Stimulated activated CD8-positive, alpha-beta memory T cell treated with anti-CD3 and anti-CD28 coated beads, Interleukin-4, amount 100 ng/mL, for 4 hours (primary cell): ENCODE measurements at regions not wholly inside any gene's neighbourhood (a gene's known extent, or its start where the extent isn't known, plus 50 kb on each side); places are given as distances from the start of the nearest gene placed in this dataset.
"Not testable (repeated sequence)": the region's sequence is repeated elsewhere in the genome, so short reads cannot be mapped to it uniquely, and the experiment has no call there.

Experiments
- DNase-seq, 2 donors: peaks; one replicate each; pipeline ENCODE4 v3.0.0-alpha.2; 2020; ENCODE audit warnings: low read depth in 2 of 2, low spot score in 1 of 2

GRCh38 chr18:57954935-57955334 lies 89.1 kb upstream of the NEDD4L start:
- no peak for DNase-seq

- no peak for DNase-seq
Observed at GRCh38 chr18:57953883-57954282, 90.1 kb upstream of the NEDD4L start.

DNA sequence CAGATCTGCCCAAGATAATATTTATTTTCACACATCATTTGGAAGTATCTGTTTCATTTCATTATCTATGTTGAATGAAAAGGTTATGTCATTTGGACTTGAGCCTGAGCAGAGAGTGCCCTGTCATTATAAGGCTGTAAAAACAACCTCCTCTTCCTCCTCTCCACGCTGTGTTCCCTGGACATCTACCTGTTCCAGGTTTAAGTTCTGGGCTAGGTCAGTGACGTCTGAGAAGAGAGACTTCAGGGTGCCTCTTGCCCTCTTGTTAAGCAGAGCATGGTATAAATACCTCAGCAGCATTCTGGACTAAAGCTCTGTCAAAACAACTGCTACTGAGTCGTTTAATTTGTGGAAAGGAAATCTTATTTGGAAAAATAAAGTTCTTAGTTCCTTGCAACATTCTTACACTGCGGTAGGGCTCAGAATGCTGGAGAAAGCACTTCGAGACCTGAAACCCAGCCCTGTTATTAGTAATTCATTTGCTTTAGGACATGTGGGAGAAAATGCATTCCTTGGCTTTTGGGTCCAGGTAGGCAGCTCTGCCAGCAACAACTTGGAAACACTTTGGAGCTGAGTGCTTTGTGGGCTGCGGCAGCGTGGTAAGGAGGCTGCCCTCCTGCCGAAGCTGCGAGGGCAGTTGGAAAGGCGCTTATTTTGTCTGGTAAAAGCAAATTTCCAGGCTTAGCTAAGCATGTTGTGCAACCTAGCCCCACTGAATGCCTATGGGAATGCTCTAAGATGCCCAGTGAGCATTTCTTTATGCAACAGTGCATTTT lies 91.8 kb upstream of the NEDD4L start:
- DNase-seq = no peak

GRCh38 chr18:57951117-57951796 lies 92.8 kb upstream of the NEDD4L start:
- no peak for DNase-seq

GRCh38 chr18:57950542-57950941 lies 93.5 kb upstream of the NEDD4L start:
- DNase-seq = no peak

DNA sequence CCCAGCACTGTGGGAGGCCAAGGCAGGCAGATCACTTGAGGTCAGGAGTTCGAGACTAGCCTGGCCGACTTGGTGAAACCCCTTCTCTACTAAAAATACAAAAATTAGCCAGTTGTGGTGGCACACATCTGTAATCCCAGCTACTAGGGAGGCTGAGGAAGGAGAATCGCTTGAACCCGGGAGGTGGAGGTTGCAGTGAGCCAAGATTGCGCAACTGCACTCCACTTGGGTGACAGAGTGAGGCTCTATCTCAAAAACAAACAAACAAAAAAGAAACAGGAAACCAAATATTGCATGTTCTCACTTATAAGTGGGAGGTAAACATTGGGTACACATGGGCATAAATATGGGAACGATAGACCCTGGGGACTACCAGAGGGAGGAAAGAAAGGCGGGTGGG lies 94.7 kb upstream of the NEDD4L start:
- not testable (repeated sequence) for DNase-seq

DNA sequence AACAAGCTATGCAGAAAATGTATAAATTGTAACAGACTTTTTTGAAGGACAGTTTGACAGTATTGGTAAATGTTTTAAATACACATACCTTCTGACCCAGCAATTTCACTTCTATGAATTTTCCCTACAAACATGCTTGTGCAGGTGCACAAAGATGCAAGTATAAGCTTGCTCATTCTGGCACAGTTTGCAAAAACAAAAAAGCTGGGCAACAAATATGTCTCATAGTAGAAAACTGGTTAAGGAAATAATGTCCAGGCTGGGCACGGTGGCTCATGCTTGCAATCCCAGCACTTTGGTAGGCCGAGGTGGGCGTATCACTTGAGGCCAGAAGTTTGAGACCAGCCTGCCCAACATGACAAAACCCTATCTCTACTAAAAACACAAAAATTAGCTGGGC lies 96.9 kb upstream of the NEDD4L start:
- DNase-seq = no peak

- no peak for DNase-seq
Observed at GRCh38 chr18:57943723-57944122, 100.3 kb upstream of the NEDD4L start.

- no peak for DNase-seq
Observed at GRCh38 chr18:57942493-57942892, 101.5 kb upstream of the NEDD4L start.

- no peak for DNase-seq
Observed at GRCh38 chr18:57941841-57942489, 102.1 kb upstream of the NEDD4L start.

DNA sequence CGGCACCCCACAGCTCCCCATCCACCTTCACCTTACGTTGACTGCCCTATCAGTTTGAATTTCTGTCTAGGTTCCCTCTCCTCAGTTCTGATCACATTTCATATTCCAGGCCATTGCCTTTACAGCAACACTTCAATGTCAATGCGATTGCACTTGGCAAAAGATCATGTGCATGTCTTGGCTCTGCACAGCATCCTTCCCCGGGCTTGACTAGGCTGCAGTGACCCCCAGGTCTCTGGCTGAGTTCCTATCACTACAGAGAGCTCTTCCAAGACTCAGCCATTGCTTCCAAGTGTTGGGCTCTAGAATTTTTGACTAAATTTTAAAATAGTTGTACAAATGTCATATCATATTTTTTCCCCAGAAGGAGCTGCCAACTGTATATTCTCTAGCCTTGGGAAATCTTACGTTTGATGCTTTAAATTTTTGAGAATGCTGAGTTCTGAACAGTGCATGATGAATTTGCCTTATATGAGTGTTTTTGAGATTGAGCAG lies 103.8 kb upstream of the NEDD4L start:
- DNase-seq = no peak

- DNase-seq = not testable (repeated sequence)
Observed at GRCh38 chr18:57934375-57934774, 109.7 kb upstream of the NEDD4L start.

GRCh38 chr18:57931038-57931437 lies 113.0 kb upstream of the NEDD4L start:
- DNase-seq = no peak

DNA sequence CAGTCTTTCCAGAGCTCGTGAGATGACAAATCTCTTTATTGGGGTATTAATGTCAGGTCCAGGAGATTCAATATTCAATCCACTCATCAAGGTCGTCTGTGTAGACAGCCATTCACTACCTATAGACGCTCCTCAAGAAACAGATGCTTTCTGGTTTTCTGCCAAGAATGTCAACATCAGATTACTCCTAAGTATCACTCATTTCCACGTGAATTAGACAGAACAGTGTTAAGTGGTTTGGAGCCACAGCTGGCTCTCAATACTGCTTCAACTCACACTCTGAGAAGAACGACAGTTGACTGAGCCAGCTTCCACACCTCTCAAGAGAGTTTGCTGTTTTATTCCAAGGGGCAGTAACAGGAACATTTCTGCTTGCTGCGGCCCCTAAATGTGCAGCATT lies 113.5 kb upstream of the NEDD4L start:
- no peak for DNase-seq

DNA sequence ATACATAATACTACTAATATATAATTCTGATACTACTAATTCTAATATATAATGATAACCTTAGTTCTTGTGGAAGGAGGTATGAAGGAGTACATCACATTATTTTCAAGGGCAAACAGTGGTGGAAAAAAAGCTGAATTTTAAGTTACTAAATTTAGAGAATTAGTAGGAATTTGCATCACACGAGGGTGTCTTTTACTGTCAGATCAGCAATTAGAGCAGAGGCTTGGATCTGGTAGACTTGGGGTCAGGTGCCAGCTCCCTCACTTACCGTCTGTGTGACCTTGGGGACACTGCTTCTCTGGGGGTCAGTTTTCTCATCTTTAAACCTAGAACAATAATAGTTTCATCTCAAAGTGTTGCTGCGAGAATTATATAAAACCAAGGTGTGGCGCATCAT lies 114.1 kb upstream of the NEDD4L start:
- DNase-seq = no peak

GRCh38 chr18:57928466-57928865 lies 115.6 kb upstream of the NEDD4L start:
- no peak for DNase-seq

GRCh38 chr18:57927511-57927910 lies 116.5 kb upstream of the NEDD4L start:
- DNase-seq = no peak

GRCh38 chr18:57925706-57926105 lies 118.3 kb upstream of the NEDD4L start:
- no peak for DNase-seq

DNA sequence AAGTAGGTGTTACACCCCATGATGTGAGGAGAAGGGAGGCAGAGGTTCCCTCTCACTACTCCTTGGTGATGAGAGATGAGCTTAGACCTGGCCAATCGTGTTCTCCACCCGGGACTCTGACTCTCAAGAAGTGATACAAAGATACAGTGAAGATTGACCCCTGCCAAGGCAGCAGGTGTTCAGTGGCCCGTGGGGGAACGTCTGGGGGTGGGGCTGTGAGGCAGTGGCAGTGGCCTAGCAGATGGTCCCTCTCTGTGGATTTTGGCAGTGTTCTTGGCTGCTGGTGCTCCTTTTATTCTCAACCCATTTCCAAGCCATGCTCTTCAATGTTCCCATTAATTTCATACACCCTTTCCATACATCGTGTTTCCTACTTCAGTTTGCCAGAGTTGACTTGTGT lies 120.4 kb upstream of the NEDD4L start:
- no peak for DNase-seq

DNA sequence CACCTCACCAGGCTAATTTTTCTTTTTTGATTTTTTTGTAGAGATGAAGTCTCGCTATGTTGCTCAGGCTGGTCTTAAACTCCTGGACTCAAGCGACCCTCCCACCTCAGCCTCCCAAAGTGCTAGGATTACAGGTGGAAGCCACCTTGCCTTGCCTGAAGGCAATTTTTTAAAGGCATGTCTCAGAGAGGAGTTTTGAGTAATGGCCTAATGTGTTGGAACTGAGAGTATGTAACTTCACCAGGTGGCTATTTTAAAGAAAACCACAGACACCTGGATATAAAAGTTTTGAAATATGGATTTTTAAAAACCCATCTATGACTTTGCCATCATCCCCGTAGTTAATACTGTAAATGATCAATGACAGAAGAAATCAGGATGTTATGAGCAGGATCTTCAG lies 119.8 kb upstream of the ATP8B1 start:
- no peak for DNase-seq

DNA sequence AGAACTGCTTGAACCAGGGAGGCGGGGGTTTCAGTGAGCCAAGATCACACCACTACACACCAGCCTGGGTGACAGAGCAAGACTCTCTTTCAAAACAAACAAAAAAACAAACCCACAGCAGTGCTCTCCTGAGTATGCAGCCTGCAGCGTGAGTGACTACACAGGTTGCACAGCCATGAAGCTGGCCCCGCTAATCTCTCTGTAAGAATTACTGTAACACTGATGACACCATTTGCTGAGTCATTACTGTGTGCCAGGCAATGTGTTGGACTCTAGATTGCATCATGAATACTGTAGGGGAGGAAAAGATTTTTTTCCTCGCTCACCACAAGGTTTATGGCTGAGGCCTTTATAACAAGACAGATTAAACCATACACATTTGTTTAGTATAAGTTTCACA lies 118.6 kb upstream of the ATP8B1 start:
- DNase-seq = no peak

- no peak for DNase-seq
Observed at GRCh38 chr18:57920036-57920435, 116.9 kb upstream of the ATP8B1 start.
